PC-3 (cell line): ENCODE measurements at regions not wholly inside any gene's neighbourhood (a gene's known extent, or its start where the extent isn't known, plus 50 kb on each side); places are given as distances from the start of the nearest gene placed in this dataset.

Experiments
- EZH2 ChIP-seq: fragments of 300-600 bp; sonication (generic); IDR thresholded peaks from one replicate; pipeline ENCODE4 v1.6.1; 2017; ENCODE audit warnings: antibody characterized with exemption, mild to moderate bottlenecking, low read length; ENCODE audit not compliant: unreplicated experiment
- EZH2phosphoT487 ChIP-seq: fragments of 300-600 bp; sonication (generic); IDR thresholded peaks from 2 replicates; pipeline ENCODE4 v1.6.1; 2018; ENCODE audit warnings: mild to moderate bottlenecking, antibody characterized with exemption, low read length, borderline replicate concordance
- TF ChIP-seq, protein P1 (sequence below): fragments of 300-600 bp; sonication (generic); conservative IDR thresholded peaks from 2 replicates; pipeline ENCODE4 v1.5.1; 2017; ENCODE audit warnings: antibody characterized with exemption, low read depth, mild to moderate bottlenecking, low read length

DNA sequence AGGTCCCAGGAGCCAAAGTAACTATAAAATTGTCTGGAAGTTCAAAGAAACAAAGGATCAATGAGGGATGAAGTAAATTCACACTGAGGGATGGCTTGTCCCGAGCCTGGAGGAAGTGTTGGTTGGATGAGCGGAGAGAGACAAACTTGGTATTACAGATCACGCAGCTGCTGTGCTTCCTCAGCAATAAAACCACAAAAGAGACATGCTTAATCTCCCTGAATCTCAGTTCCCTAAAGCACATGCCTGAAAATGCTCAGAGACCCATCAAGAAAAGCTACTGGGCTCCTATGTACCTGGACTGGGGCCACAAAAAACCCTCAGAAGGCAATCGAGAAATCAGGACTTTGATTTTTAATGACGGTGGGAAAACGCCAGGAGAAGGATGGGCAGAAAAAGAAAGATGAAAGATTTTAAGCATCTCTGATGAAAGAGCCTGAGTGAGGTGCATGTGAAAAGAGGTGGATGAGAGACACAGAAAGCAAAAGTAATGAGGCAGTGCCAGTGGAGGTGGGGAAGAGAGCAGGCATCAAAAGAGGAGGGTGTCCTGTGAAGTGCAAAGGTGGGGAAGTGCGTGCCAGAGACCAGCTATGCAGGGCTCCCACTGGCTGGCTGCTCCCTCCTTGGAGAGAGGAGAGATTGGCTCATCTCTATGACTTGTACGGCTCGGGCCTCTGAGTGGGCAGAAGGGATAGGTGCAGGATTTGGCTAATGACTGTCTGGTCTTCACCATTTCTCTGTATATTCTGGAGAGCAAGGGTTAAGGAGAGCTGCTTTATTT, 143.7 kb downstream of the ABCC12 start:
- TF ChIP-seq, protein P1, sequence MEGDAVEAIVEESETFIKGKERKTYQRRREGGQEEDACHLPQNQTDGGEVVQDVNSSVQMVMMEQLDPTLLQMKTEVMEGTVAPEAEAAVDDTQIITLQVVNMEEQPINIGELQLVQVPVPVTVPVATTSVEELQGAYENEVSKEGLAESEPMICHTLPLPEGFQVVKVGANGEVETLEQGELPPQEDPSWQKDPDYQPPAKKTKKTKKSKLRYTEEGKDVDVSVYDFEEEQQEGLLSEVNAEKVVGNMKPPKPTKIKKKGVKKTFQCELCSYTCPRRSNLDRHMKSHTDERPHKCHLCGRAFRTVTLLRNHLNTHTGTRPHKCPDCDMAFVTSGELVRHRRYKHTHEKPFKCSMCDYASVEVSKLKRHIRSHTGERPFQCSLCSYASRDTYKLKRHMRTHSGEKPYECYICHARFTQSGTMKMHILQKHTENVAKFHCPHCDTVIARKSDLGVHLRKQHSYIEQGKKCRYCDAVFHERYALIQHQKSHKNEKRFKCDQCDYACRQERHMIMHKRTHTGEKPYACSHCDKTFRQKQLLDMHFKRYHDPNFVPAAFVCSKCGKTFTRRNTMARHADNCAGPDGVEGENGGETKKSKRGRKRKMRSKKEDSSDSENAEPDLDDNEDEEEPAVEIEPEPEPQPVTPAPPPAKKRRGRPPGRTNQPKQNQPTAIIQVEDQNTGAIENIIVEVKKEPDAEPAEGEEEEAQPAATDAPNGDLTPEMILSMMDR = no peak
- TF ChIP-seq EZH2phosphoT487 = no peak
- TF ChIP-seq EZH2 = no peak
